H1 (cell line): ENCODE measurements at regions not wholly inside any gene's neighbourhood (a gene's known extent, or its start where the extent isn't known, plus 50 kb on each side); places are given as distances from the start of the nearest gene placed in this dataset.

ENCODE experiments used
- CTCF ChIA-PET: fragments of 300-600 bp; sonication (Branson Sonifier 250); formaldehyde crosslinking; loops from one replicate; lab custom pipeline; 2021; ENCODE audit not compliant: partially characterized antibody; lab: Charles Lee
- POLR2A ChIA-PET: fragments of 300-600 bp; sonication (Branson Sonifier 250); formaldehyde crosslinking; loops from one replicate; lab custom pipeline; 2021; ENCODE audit warnings: inconsistent platforms; ENCODE audit not compliant: partially characterized antibody; lab: Charles Lee
- DNase-seq, 2 experiments: peaks; one replicate each; pipeline versions ENCODE4 v3.0.0 to v3.0.0-alpha.2; 2010 to 2022; ENCODE audit warnings: low spot score in 2 of 2, low read depth in 1 of 2, mixed read lengths in 1 of 2
- FAIRE-seq: peaks from 2 replicates; lab custom pipeline; 2011; peaks lifted over from hg19 to GRCh38; lab: Jason Lieb, UNC
- H2AFZ ChIP-seq: 2 replicates; pipeline ENCODE4 v1.8.1; 2012; ENCODE audit warnings: low read length, inconsistent platforms
- H2AK5ac ChIP-seq: 2 replicates; pipeline ENCODE4 v1.6.1; 2013; ENCODE audit warnings: low read depth, low read length
- H2BK120ac ChIP-seq: replicated peaks from 2 replicates; pipeline ENCODE3; 2013; ENCODE audit warnings: low read depth, low read length, inconsistent platforms
- H2BK12ac ChIP-seq: 2 replicates; pipeline ENCODE4 v1.6.1; 2013; ENCODE audit warnings: low read depth, low read length
- H2BK15ac ChIP-seq: 2 replicates; pipeline ENCODE4 v1.6.1; 2013; ENCODE audit warnings: low read length
- H2BK20ac ChIP-seq: 2 replicates; pipeline ENCODE4 v1.6.1; 2013; ENCODE audit warnings: low read length
- H2BK5ac ChIP-seq: 2 replicates; pipeline ENCODE4 v1.6.1; 2013; ENCODE audit warnings: low read depth, low read length
- H3K14ac ChIP-seq: 2 replicates; pipeline ENCODE4 v1.6.1; 2013; ENCODE audit warnings: inconsistent platforms; ENCODE audit not compliant: insufficient read length
- H3K18ac ChIP-seq: 2 replicates; pipeline ENCODE4 v1.6.1; 2013; ENCODE audit warnings: low read length; ENCODE audit errors: extremely low read depth
- H3K23ac ChIP-seq: 2 replicates; pipeline ENCODE4 v1.6.1; 2013; ENCODE audit warnings: inconsistent platforms; ENCODE audit not compliant: insufficient read length
- H3K23me2 ChIP-seq: 2 replicates; pipeline ENCODE4 v1.6.1; 2013; ENCODE audit warnings: low read depth, low read length
- H3K27ac ChIP-seq: 2 replicates; pipeline ENCODE4 v1.6.1; 2011; ENCODE audit warnings: low read depth, low read length, inconsistent platforms
- H3K27me3 ChIP-seq, 4 experiments: replicated peaks in 1 of 4; 1 replicate in 1 of 4; 2 replicates in 3 of 4; pipeline versions ENCODE4 v1.6.1 to v1.8.1; 2011 to 2013; ENCODE audit warnings: low read length in 3 of 4, mild to moderate bottlenecking in 3 of 4, inconsistent platforms in 2 of 4, mixed read lengths in 2 of 4, moderate library complexity in 1 of 4; ENCODE audit not compliant: control insufficient read depth in 3 of 4, insufficient read depth in 3 of 4; ENCODE audit errors: extremely low read depth in 1 of 4
- H3K36me3 ChIP-seq, 4 experiments: 2 replicates each; pipeline versions ENCODE4 v1.6.1 to v1.8.1; 2011 to 2013; ENCODE audit warnings: mild to moderate bottlenecking in 4 of 4, low read length in 3 of 4, moderate library complexity in 2 of 4, control low read depth in 1 of 4, inconsistent platforms in 1 of 4; ENCODE audit not compliant: insufficient read depth in 4 of 4, control insufficient read depth in 2 of 4
- H3K4ac ChIP-seq: replicated peaks from 2 replicates; pipeline ENCODE3; 2013; ENCODE audit warnings: low read length, low read depth, mixed read lengths, inconsistent platforms; ENCODE audit not compliant: insufficient read length
- H3K4me1 ChIP-seq, 4 experiments: replicated peaks in 1 of 4; 1 replicate in 1 of 4; 2 replicates in 3 of 4; pipeline versions ENCODE4 v1.6.1 to v1.8.1; 2011 to 2013; ENCODE audit warnings: low read length in 3 of 4, inconsistent platforms in 2 of 4, mixed read lengths in 1 of 4; ENCODE audit not compliant: insufficient read depth in 4 of 4, control insufficient read depth in 3 of 4
- H3K4me2 ChIP-seq, 2 experiments: 2 replicates each; pipeline versions ENCODE4 v1.6.1 to v1.8.1; 2011 to 2013; ENCODE audit warnings: low read depth in 2 of 2, low read length in 2 of 2, control low read depth in 1 of 2, inconsistent platforms in 1 of 2, mild to moderate bottlenecking in 1 of 2; ENCODE audit not compliant: insufficient read depth in 1 of 2
- H3K4me3 ChIP-seq, 4 experiments: fragments of 200-600, 300-600 bp in 1 of 4; sonication (generic), shearing (Covaris generic), sonication (Bioruptor Twin) in 1 of 4; 2 replicates each; pipeline versions ENCODE4 v1.5.1 to v1.8.1; 2011 to 2016; ENCODE audit warnings: low read length in 4 of 4, low read depth in 3 of 4, control low read depth in 2 of 4, inconsistent platforms in 2 of 4, mild to moderate bottlenecking in 2 of 4, mixed read lengths in 1 of 4, moderate library complexity in 1 of 4; ENCODE audit not compliant: insufficient read depth in 2 of 4; ENCODE audit errors: extremely low read depth in 1 of 4
- H3K56ac ChIP-seq: replicated peaks from 2 replicates; pipeline ENCODE3; 2013; ENCODE audit warnings: low read depth, mild to moderate bottlenecking, mixed read lengths, low read length, inconsistent platforms; ENCODE audit not compliant: insufficient read length
- H3K79me1 ChIP-seq: 2 replicates; pipeline ENCODE4 v1.6.1; 2013; ENCODE audit warnings: low read depth, low read length, control low read depth
- H3K79me2 ChIP-seq, 2 experiments: 2 replicates each; pipeline versions ENCODE4 v1.6.1 to v1.8.1; 2012 to 2013; ENCODE audit warnings: low read length in 2 of 2, mild to moderate bottlenecking in 2 of 2, inconsistent platforms in 1 of 2; ENCODE audit not compliant: insufficient read depth in 2 of 2, control insufficient read depth in 1 of 2
- H3K9ac ChIP-seq, 4 experiments: replicated peaks in 1 of 4; 1 replicate in 1 of 4; 2 replicates in 3 of 4; pipeline versions ENCODE4 v1.6.1 to v1.8.1; 2011 to 2013; ENCODE audit warnings: low read depth in 3 of 4, low read length in 3 of 4, control low read depth in 2 of 4, mild to moderate bottlenecking in 2 of 4, moderate library complexity in 2 of 4, inconsistent platforms in 1 of 4; ENCODE audit errors: extremely low read depth in 1 of 4
- H3K9me3 ChIP-seq, 2 experiments: 2 replicates each; pipeline versions ENCODE4 v1.6.1 to v1.8.1; 2012 to 2013; ENCODE audit warnings: mild to moderate bottlenecking in 2 of 2, moderate library complexity in 2 of 2, control low read depth in 1 of 2, inconsistent platforms in 1 of 2, low read depth in 1 of 2, low read length in 1 of 2, mixed read lengths in 1 of 2; ENCODE audit not compliant: insufficient read depth in 2 of 2
- H4K20me1 ChIP-seq, 2 experiments: replicated peaks in 1 of 2; 2 replicates each; pipeline versions ENCODE3 to v1.8.1; 2011 to 2013; ENCODE audit warnings: inconsistent platforms in 2 of 2, low read length in 2 of 2, mild to moderate bottlenecking in 1 of 2; ENCODE audit not compliant: insufficient read depth in 2 of 2, control insufficient read depth in 1 of 2
- H4K5ac ChIP-seq: 2 replicates; pipeline ENCODE4 v1.6.1; 2013; ENCODE audit warnings: low read length, low read depth, mixed read lengths, inconsistent platforms; ENCODE audit not compliant: insufficient read length
- H4K8ac ChIP-seq: 2 replicates; pipeline ENCODE4 v1.8.0; 2013; ENCODE audit warnings: mild to moderate bottlenecking, moderate library complexity, low read length, inconsistent platforms; ENCODE audit not compliant: insufficient read depth; ENCODE audit errors: extremely low read depth
- H4K91ac ChIP-seq: replicated peaks from 2 replicates; pipeline ENCODE3; 2013; ENCODE audit warnings: low read length, mixed read lengths, inconsistent platforms; ENCODE audit not compliant: insufficient read length
- ASH2L ChIP-seq: fragments of 200-600, 300-600 bp; sonication (generic); IDR thresholded peaks from one replicate; pipeline ENCODE4 v1.7.1; 2017; ENCODE audit warnings: low read length
- BCL11A ChIP-seq, 2 experiments: IDR thresholded peaks; one replicate each; pipeline ENCODE4 v1.6.1; 2011; ENCODE audit warnings: low read depth in 2 of 2, low read length in 2 of 2, mild to moderate bottlenecking in 2 of 2
- CHD1 ChIP-seq: IDR thresholded peaks from 2 replicates; pipeline ENCODE4 v1.6.1; 2012; ENCODE audit warnings: low read depth, low read length, improper control_type of control experiment
- MAFK ChIP-seq: IDR thresholded peaks from 2 replicates; pipeline ENCODE4 v1.6.1; 2012; ENCODE audit warnings: low read depth, mild to moderate bottlenecking, improper control_type of control experiment, low read length
- NANOG ChIP-seq: IDR thresholded peaks from 2 replicates; pipeline ENCODE4 v1.6.1; 2011; ENCODE audit warnings: low read length, low read depth, mild to moderate bottlenecking, inconsistent platforms; ENCODE audit not compliant: insufficient read depth, poor library complexity, severe bottlenecking
- RBBP5 ChIP-seq: IDR thresholded peaks from 2 replicates; pipeline ENCODE4 v1.7.1; 2012; ENCODE audit warnings: low read depth, mild to moderate bottlenecking, inconsistent platforms, low read length, moderate library complexity, borderline replicate concordance
- TEAD4 ChIP-seq: IDR thresholded peaks from 2 replicates; pipeline ENCODE4 v1.6.1; 2012; ENCODE audit warnings: low read depth, low read length, inconsistent platforms, mixed read lengths
- WGBS, 2 experiments: shearing (Covaris generic) in 1 of 2; methylation state at CpG; one replicate each; pipeline versions ENCODE4 v1.1.6 to v1.1.7; 2013 to 2015; ENCODE audit warnings: low lambda C conversion rate in 2 of 2, mixed read lengths in 2 of 2, inconsistent platforms in 1 of 2, low coverage in 1 of 2, missing lambda C conversion rate in 1 of 2; ENCODE audit not compliant: insufficient replicate concordance in 2 of 2, insufficient coverage in 1 of 2, insufficient read length in 1 of 2; ENCODE audit errors: extremely low coverage in 1 of 2, missing lambda C conversion rate in 1 of 2; 5-methylcytosine and 5-hydroxymethylcytosine counted together

- H4K20me1 ChIP-seq, result no peaks in the 10 kb centered on the region
- no peak overlapping the region for H2AFZ ChIP-seq
- no peak overlapping the region for H3K23ac ChIP-seq
- no peak overlapping the region for H3K27ac ChIP-seq
- no peak overlapping the region for H4K8ac ChIP-seq
- no peak overlapping the region for H3K14ac ChIP-seq
- H2BK120ac ChIP-seq, result no peak overlapping the region
- H4K5ac ChIP-seq, result no peak overlapping the region
- no peaks in the 10 kb centered on the region for H3K79me2 ChIP-seq
- no peak overlapping the region for H2AK5ac ChIP-seq
- no peaks in the 10 kb centered on the region for H3K27me3 ChIP-seq
- no peaks in the 10 kb centered on the region; the same call in 1 of the 2 replicates for H3K23me2 ChIP-seq
- no peak overlapping the region for H3K4ac ChIP-seq
- H3K18ac ChIP-seq, result no peak overlapping the region
- ChIA-PET CTCF (interaction anchor here (0.6 to 3.4 kb wide), 6 partner anchors 14 to 63 kb away, joined by 3 to 14 read pairs (median 3); no protein-coding TSS in a partner anchor), POLR2A (interaction anchor here (1.1 kb wide), 1 partner anchor 50 kb away, joined by 4 read pairs; no protein-coding TSS in a partner anchor)
- TF ChIP-seq ASH2L, result no peak
- TF ChIP-seq MAFK, result no peak
- TF ChIP-seq NANOG, result no peak
- TF ChIP-seq TEAD4, result no peak
- no peak for TF ChIP-seq CHD1
- no peak for TF ChIP-seq BCL11A (IDR thresholded peaks at IDR 0.05; ENCODE audit: low read depth in 2 of 2, low read length in 2 of 2)
- TF ChIP-seq RBBP5, result no peak
- no peak overlapping the region for H3K4me3 ChIP-seq
- H3K4me1 ChIP-seq, result no peaks in the 10 kb centered on the region
- no peak overlapping the region for H3K56ac ChIP-seq
- DNase-seq (no peak), FAIRE-seq (no peak)
- 94% methylated on average over 5 of the region's 5 CpGs; no CpG with 5 or more reads in 1 of the 2 experiments for WGBS, 2 experiments
- no peak overlapping the region for H2BK20ac ChIP-seq
- H2BK15ac ChIP-seq, result no peak overlapping the region
- H3K36me3 ChIP-seq, result no peaks in the 10 kb centered on the region
- H3K4me2 ChIP-seq, result no peak overlapping the region
- H4K91ac ChIP-seq, result no peak overlapping the region
- H3K9ac ChIP-seq, result no peak overlapping the region
- H3K9me3 ChIP-seq, result no peaks in the 10 kb centered on the region
- no peaks in the 10 kb centered on the region for H3K79me1 ChIP-seq
- no peak overlapping the region for H2BK5ac ChIP-seq
- H2BK12ac ChIP-seq, result no peak overlapping the region
Observed at GRCh38 chr16:27735031-27735430, 185.1 kb downstream of the KATNIP start.
